ENCODE measurements at regions not wholly inside any gene's neighbourhood (a gene's known extent, or its start where the extent isn't known, plus 50 kb on each side); places are given as distances from the start of the nearest gene placed in this dataset.

DNA sequence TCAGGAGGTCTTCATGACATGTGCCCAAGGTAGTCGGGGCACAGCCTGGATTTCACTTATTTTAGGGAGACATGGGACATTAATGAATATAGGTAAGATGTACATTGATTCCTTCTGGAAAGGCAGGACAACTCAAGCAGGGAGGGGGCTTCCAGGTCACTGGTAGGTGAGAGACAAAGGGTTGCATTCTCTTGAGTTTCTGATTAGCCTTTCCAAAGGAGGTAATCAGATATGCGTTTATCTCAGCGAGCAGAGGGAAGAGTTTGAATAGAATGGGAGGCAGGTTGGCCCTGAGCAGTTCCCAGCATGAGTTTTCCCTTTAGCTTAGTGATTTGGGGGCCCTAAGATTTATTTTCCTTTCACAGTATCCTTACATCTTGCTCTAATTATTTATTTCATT lies 443.8 kb upstream of the EEF2KMT start:
- H3K9ac ChIP-seq (ENCODE audit: control insufficient read depth, extremely low read depth, insufficient read depth, low read length): no peak overlapping the region
- H3K4me1 ChIP-seq (ENCODE audit: control insufficient read depth, extremely low read depth, insufficient read depth, low read length): no peaks in the 10 kb centered on the region
- H3K27ac ChIP-seq (ENCODE audit: control insufficient read depth, insufficient read depth, low read length): no peak overlapping the region
- no peaks in the 10 kb centered on the region for H3K27me3 ChIP-seq (ENCODE audit: control insufficient read depth, extremely low read depth, insufficient read depth, low read length)
- no peak overlapping the region for H3K4me3 ChIP-seq (ENCODE audit: control insufficient read depth in 2 of 3, extremely low read depth in 1 of 3, insufficient read depth in 2 of 3, low read depth in 1 of 3, low read length in 3 of 3)
- FAIRE-seq (no peak), DNase-seq (ENCODE audit: low read depth, low spot score) (no peak)
- H4K20me1 ChIP-seq (ENCODE audit: control insufficient read depth, extremely low read depth, insufficient read depth, low read length): no peaks in the 10 kb centered on the region
- no peak overlapping the region for H3K4me2 ChIP-seq (ENCODE audit: control insufficient read depth, extremely low read depth, insufficient read depth, low read depth, low read length)
- dilution Hi-C loops (cut with MboI; ENCODE audit: extremely low pct_ligation_motif_present, low sequenced_read_pairs): no loop called here
- H3K79me2 ChIP-seq (ENCODE audit: control insufficient read depth, insufficient read depth, low read length): no peaks in the 10 kb centered on the region
- no peak overlapping the region for H2AFZ ChIP-seq (ENCODE audit: control insufficient read depth, low read length)
- H3K36me3 ChIP-seq (ENCODE audit: control insufficient read depth in 2 of 2, extremely low read depth in 1 of 2, insufficient read depth in 2 of 2, low read length in 2 of 2): no peaks in the 10 kb centered on the region
- TF ChIP-seq EZH2 (IDR thresholded peaks at IDR 0.05; ENCODE audit: low read length) (no peak), CTCF (optimal IDR thresholded peaks at IDR 0.05 in 1 of 3, IDR thresholded peaks at IDR 0.05 in 1 of 3, conservative IDR thresholded peaks at IDR 0.05 in 1 of 3; ENCODE audit: extremely low read depth in 1 of 3, insufficient read depth in 2 of 3, low read length in 3 of 3) (no peak)
- no peaks in the 10 kb centered on the region for H3K9me3 ChIP-seq (ENCODE audit: control insufficient read depth, low read depth, low read length)
- H3K9me1 ChIP-seq (ENCODE audit: control insufficient read depth, extremely low read depth, insufficient read depth, low read length): no peaks in the 10 kb centered on the region

GRCh38 chr16:5537347-5537746 lies 439.8 kb upstream of the EEF2KMT start:
- H3K36me3 ChIP-seq (ENCODE audit: control insufficient read depth in 2 of 2, extremely low read depth in 1 of 2, insufficient read depth in 2 of 2, low read length in 2 of 2): no peaks in the 10 kb centered on the region
- H3K4me1 ChIP-seq (ENCODE audit: control insufficient read depth, extremely low read depth, insufficient read depth, low read length): no peaks in the 10 kb centered on the region
- H3K4me3 ChIP-seq (ENCODE audit: control insufficient read depth in 2 of 3, extremely low read depth in 1 of 3, insufficient read depth in 2 of 3, low read depth in 1 of 3, low read length in 3 of 3): no peak overlapping the region
- H3K27me3 ChIP-seq (ENCODE audit: control insufficient read depth, extremely low read depth, insufficient read depth, low read length): no peaks in the 10 kb centered on the region
- TF ChIP-seq EZH2 (IDR thresholded peaks at IDR 0.05; ENCODE audit: low read length) (no peak), CTCF (optimal IDR thresholded peaks at IDR 0.05 in 1 of 3, IDR thresholded peaks at IDR 0.05 in 1 of 3, conservative IDR thresholded peaks at IDR 0.05 in 1 of 3; ENCODE audit: extremely low read depth in 1 of 3, insufficient read depth in 2 of 3, low read length in 3 of 3) (no peak)
- no peaks in the 10 kb centered on the region for H3K79me2 ChIP-seq (ENCODE audit: control insufficient read depth, insufficient read depth, low read length)
- H3K4me2 ChIP-seq (ENCODE audit: control insufficient read depth, extremely low read depth, insufficient read depth, low read depth, low read length): no peak overlapping the region
- H3K27ac ChIP-seq (ENCODE audit: control insufficient read depth, insufficient read depth, low read length): no peak overlapping the region
- FAIRE-seq (no peak), DNase-seq (ENCODE audit: low read depth, low spot score) (no peak)
- H2AFZ ChIP-seq (ENCODE audit: control insufficient read depth, low read length): no peak overlapping the region
- no peaks in the 10 kb centered on the region for H3K9me3 ChIP-seq (ENCODE audit: control insufficient read depth, low read depth, low read length)
- no peaks in the 10 kb centered on the region for H4K20me1 ChIP-seq (ENCODE audit: control insufficient read depth, extremely low read depth, insufficient read depth, low read length)
- H3K9me1 ChIP-seq (ENCODE audit: control insufficient read depth, extremely low read depth, insufficient read depth, low read length): no peaks in the 10 kb centered on the region
- H3K9ac ChIP-seq (ENCODE audit: control insufficient read depth, extremely low read depth, insufficient read depth, low read length): no peak overlapping the region
- dilution Hi-C loops (cut with MboI; ENCODE audit: extremely low pct_ligation_motif_present, low sequenced_read_pairs): no loop called here

Measured in keratinocyte (primary cell).